ENCODE measurements at regions not wholly inside any gene's neighbourhood (a gene's known extent, or its start where the extent isn't known, plus 50 kb on each side); places are given as distances from the start of the nearest gene placed in this dataset.

- TF ChIP-seq CTCF (conservative IDR thresholded peaks at IDR 0.05) (no peak), ZFX (IDR thresholded peaks at IDR 0.05) (no peak)
Observed at GRCh38 chr2:20949256-20949655, 94.6 kb downstream of the APOB start.

All from C4-2B (cell line).